GM18502 (cell line): ENCODE measurements at regions not wholly inside any gene's neighbourhood (a gene's known extent, or its start where the extent isn't known, plus 50 kb on each side); places are given as distances from the start of the nearest gene placed in this dataset.

ENCODE experiments used
- ATAC-seq: cut with Tn5 transposase; IDR thresholded peaks from one replicate; pipeline ENCODE4 v1.9.1; 2021; ENCODE audit warnings: mild to moderate bottlenecking; ENCODE audit not compliant: unreplicated experiment, poor library complexity

GRCh38 chr6:56692523-56693245 is 50.0 kb upstream of the DST start:
- ATAC-seq: no peak
